ENCODE measurements at regions not wholly inside any gene's neighbourhood (a gene's known extent, or its start where the extent isn't known, plus 50 kb on each side); places are given as distances from the start of the nearest gene placed in this dataset.
"Not testable (repeated sequence)": the region's sequence is repeated elsewhere in the genome, so short reads cannot be mapped to it uniquely, and the experiment has no call there.

DNA sequence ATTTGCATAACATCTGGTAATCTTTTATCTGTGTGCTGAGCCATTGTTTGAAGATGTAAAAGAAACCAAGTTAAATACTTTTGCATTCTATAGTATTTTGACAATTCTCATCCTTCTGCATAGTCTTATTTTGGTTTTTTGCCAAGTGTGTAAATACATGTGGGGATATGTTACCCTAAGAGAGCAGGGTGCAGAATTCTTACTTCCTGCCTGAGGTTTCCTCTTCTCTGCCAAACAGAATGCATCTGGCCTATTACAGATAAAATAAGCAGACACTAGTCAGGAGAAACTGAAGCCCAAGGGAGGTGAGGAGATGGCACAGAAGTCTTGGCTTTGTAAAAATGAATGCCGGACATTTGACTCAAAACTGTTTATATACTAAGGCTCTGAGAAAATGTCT lies 462.1 kb downstream of the TMEM38B start:
- Histone ChIP-seq H3K27ac (ENCODE audit: low read depth, low read length) (no peak overlapping the region), H3K9ac (ENCODE audit: low read length) (no peak overlapping the region), H3K4me3 (ENCODE audit: low read depth, low read length) (no peak overlapping the region), H3K9me3 (ENCODE audit: control insufficient read depth, insufficient read depth, low read depth, low read length) (no peaks in the 10 kb centered on the region), H3K4me1 (ENCODE audit: control insufficient read depth, insufficient read depth, low read length) (no peaks in the 10 kb centered on the region; the same call in 1 of the 2 replicates), H3K36me3 (ENCODE audit: control insufficient read depth, insufficient read depth, low read length) (no peaks in the 10 kb centered on the region), H3K27me3 (ENCODE audit: control insufficient read depth, insufficient read depth, low read length) (no peaks in the 10 kb centered on the region)

DNA sequence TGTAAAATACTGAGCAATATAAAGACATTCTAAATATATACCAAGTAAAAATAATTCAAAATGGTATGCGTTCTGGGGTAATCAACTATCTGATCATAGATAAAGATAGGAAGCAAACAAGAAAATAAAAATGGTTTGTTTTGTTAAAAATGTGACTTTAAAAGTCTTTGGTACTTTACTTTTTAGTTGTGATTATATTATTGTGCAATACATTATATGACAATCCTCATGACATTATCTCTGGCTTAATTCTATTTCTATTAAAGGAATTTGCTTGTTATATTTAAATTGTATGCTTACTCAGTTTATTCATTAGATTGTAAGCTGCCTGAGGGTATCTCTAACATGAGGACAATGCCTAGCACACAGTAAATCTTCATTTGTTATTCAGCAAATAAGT lies 477.9 kb downstream of the TMEM38B start:
- Histone ChIP-seq H3K4me1 (ENCODE audit: control insufficient read depth, insufficient read depth, low read length) (no peaks in the 10 kb centered on the region; the same call in 1 of the 2 replicates), H3K27me3 (ENCODE audit: control insufficient read depth, insufficient read depth, low read length) (no peaks in the 10 kb centered on the region), H3K27ac (ENCODE audit: low read depth, low read length) (no peak overlapping the region), H3K9ac (ENCODE audit: low read length) (no peak overlapping the region), H3K36me3 (ENCODE audit: control insufficient read depth, insufficient read depth, low read length) (no peaks in the 10 kb centered on the region), H3K9me3 (ENCODE audit: control insufficient read depth, insufficient read depth, low read depth, low read length) (no peaks in the 10 kb centered on the region; the same call in 1 of the 2 replicates), H3K4me3 (ENCODE audit: low read depth, low read length) (no peak overlapping the region)

- Histone ChIP-seq H3K9ac (ENCODE audit: low read length) (no peak overlapping the region), H3K9me3 (ENCODE audit: control insufficient read depth, insufficient read depth, low read depth, low read length) (no peaks in the 10 kb centered on the region; the same call in 1 of the 2 replicates), H3K27me3 (ENCODE audit: control insufficient read depth, insufficient read depth, low read length) (no peaks in the 10 kb centered on the region), H3K4me1 (ENCODE audit: control insufficient read depth, insufficient read depth, low read length) (no peaks in the 10 kb centered on the region; the same call in 1 of the 2 replicates), H3K4me3 (ENCODE audit: low read depth, low read length) (no peak overlapping the region), H3K27ac (ENCODE audit: low read depth, low read length) (no peak overlapping the region), H3K36me3 (ENCODE audit: control insufficient read depth, insufficient read depth, low read length) (no peaks in the 10 kb centered on the region)
Observed at GRCh38 chr9:106174346-106174745, 480.0 kb downstream of the TMEM38B start.

DNA sequence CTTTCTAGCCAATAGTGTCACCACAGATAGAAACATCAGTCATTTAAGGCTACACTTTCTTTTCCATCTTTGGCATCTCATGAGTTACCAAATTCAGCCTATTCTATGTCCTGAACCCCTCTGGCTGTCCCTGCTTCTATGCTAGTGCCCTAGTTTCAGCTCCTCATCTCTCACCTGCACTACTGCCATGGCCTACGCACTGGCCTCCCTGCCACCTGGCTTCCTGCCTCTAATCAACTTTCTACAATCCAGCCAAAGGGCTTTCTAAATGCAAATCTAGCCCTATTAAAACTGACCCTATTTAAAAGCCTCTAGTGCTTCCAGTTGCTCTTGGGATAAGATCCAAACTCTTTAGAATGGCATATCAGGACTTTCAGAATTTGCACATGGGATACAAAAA lies 482.9 kb downstream of the TMEM38B start:
- no peaks in the 10 kb centered on the region for H3K36me3 ChIP-seq (ENCODE audit: control insufficient read depth, insufficient read depth, low read length)
- no peak overlapping the region for H3K4me3 ChIP-seq (ENCODE audit: low read depth, low read length)
- H3K4me1 ChIP-seq (ENCODE audit: control insufficient read depth, insufficient read depth, low read length), result no peaks in the 10 kb centered on the region; the same call in 1 of the 2 replicates
- no peak overlapping the region for H3K27ac ChIP-seq (ENCODE audit: low read depth, low read length)
- H3K27me3 ChIP-seq (ENCODE audit: control insufficient read depth, insufficient read depth, low read length), result no peaks in the 10 kb centered on the region
- H3K9me3 ChIP-seq (ENCODE audit: control insufficient read depth, insufficient read depth, low read depth, low read length), result no peaks in the 10 kb centered on the region
- H3K9ac ChIP-seq (ENCODE audit: low read length), result no peak overlapping the region

DNA sequence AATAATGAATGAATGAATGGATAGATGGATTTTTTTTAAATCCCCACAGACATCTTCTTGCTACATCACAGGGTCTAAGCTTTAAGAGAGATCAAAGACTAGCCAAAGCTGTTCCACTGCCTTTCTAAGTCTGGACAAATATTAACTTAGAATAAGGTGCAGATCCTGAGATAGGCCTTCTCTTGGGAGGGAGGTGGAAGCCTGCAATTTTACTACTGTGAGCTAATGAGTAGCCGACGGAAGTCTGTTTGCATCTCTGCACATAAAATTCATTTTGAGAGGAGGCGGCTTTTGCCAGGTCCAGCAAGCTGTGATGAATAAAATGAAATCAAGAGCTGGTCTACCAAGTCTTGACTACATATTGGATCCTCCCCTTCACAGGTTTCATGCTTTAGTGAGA lies 484.9 kb downstream of the TMEM38B start:
- Histone ChIP-seq H3K9me3 (ENCODE audit: control insufficient read depth, insufficient read depth, low read depth, low read length) (no peaks in the 10 kb centered on the region), H3K27ac (ENCODE audit: low read depth, low read length) (no peak overlapping the region), H3K4me1 (ENCODE audit: control insufficient read depth, insufficient read depth, low read length) (no peaks in the 10 kb centered on the region; the same call in 1 of the 2 replicates), H3K27me3 (ENCODE audit: control insufficient read depth, insufficient read depth, low read length) (no peaks in the 10 kb centered on the region), H3K4me3 (ENCODE audit: low read depth, low read length) (no peak overlapping the region), H3K9ac (ENCODE audit: low read length) (no peak overlapping the region), H3K36me3 (ENCODE audit: control insufficient read depth, insufficient read depth, low read length) (no peaks in the 10 kb centered on the region)

GRCh38 chr9:106203815-106204516 lies 509.6 kb downstream of the TMEM38B start:
- not testable (repeated sequence) for H3K36me3 ChIP-seq (ENCODE audit: control insufficient read depth, insufficient read depth, low read length)

DNA sequence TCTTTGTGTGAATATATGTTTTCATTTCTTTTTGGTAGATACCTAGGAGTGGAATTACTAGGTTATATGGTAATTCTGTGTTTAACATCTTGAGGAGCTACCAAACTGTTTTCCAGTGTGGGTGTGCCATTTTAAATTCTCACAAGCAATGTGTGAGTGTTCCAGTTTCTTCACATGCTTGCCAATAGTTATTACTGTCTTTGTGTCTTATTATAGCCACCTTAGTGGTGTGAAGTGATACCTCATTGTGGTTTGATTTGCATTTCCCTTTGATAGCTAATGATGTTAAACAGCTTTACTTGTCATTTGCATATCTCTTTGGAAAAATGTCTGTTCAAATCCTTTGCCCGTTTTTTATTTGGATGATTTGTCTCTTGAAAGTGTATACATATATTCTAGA lies 513.0 kb downstream of the TMEM38B start:
- Histone ChIP-seq H3K4me3 (ENCODE audit: low read depth, low read length) (no peak overlapping the region), H3K9ac (ENCODE audit: low read length) (no peak overlapping the region), H3K9me3 (ENCODE audit: control insufficient read depth, insufficient read depth, low read depth, low read length) (no peaks in the 10 kb centered on the region), H3K36me3 (ENCODE audit: control insufficient read depth, insufficient read depth, low read length) (no peaks in the 10 kb centered on the region), H3K4me1 (ENCODE audit: control insufficient read depth, insufficient read depth, low read length) (peaks cover 10% of the 10 kb centered on the region; the same call in 1 of the 2 replicates), H3K27me3 (ENCODE audit: control insufficient read depth, insufficient read depth, low read length) (no peaks in the 10 kb centered on the region), H3K27ac (ENCODE audit: low read depth, low read length) (no peak overlapping the region)

More at GRCh38 chr9:106203815-106204516, 509.6 kb downstream of the TMEM38B start:
- peaks cover 10% of the 10 kb centered on the region; the same call in 1 of the 2 replicates for H3K4me1 ChIP-seq (ENCODE audit: control insufficient read depth, insufficient read depth, low read length)
- not testable (repeated sequence) for H3K4me3 ChIP-seq (ENCODE audit: low read depth, low read length); H3K9me3 ChIP-seq (ENCODE audit: control insufficient read depth, insufficient read depth, low read depth, low read length); H3K9ac ChIP-seq (ENCODE audit: low read length); H3K27ac ChIP-seq (ENCODE audit: low read depth, low read length); H3K27me3 ChIP-seq (ENCODE audit: control insufficient read depth, insufficient read depth, low read length)

GRCh38 chr9:106218427-106218826 lies 524.1 kb downstream of the TMEM38B start:
- Histone ChIP-seq H3K27ac (ENCODE audit: low read depth, low read length) (no peak overlapping the region), H3K9ac (ENCODE audit: low read length) (no peak overlapping the region), H3K4me1 (ENCODE audit: control insufficient read depth, insufficient read depth, low read length) (no peaks in the 10 kb centered on the region), H3K27me3 (ENCODE audit: control insufficient read depth, insufficient read depth, low read length) (no peaks in the 10 kb centered on the region), H3K36me3 (ENCODE audit: control insufficient read depth, insufficient read depth, low read length) (no peaks in the 10 kb centered on the region), H3K4me3 (ENCODE audit: low read depth, low read length) (no peak overlapping the region), H3K9me3 (ENCODE audit: control insufficient read depth, insufficient read depth, low read depth, low read length) (no peaks in the 10 kb centered on the region)

DNA sequence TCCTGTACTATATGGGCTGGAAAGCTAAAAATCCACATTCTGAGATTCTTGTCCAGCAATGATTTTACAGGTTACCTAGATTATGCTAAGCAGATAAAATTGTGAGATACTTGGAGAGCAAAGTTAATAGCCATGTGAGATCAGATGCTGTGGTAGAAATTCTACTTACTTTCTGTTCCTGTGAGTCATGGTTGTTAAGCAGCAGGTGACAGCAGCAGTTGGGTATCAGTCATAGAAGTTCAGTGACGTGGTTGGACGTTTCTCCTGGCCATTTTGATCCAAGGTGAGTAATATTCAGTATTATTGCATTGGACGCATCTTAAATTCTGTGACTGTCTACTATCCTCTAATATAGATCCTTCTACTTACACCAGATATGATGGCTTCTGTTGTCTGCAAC lies 524.5 kb downstream of the TMEM38B start:
- Histone ChIP-seq H3K4me3 (ENCODE audit: low read depth, low read length) (no peak overlapping the region), H3K27ac (ENCODE audit: low read depth, low read length) (no peak overlapping the region), H3K4me1 (ENCODE audit: control insufficient read depth, insufficient read depth, low read length) (no peaks in the 10 kb centered on the region), H3K9ac (ENCODE audit: low read length) (no peak overlapping the region), H3K27me3 (ENCODE audit: control insufficient read depth, insufficient read depth, low read length) (no peaks in the 10 kb centered on the region), H3K36me3 (ENCODE audit: control insufficient read depth, insufficient read depth, low read length) (no peaks in the 10 kb centered on the region), H3K9me3 (ENCODE audit: control insufficient read depth, insufficient read depth, low read depth, low read length) (no peaks in the 10 kb centered on the region)

DNA sequence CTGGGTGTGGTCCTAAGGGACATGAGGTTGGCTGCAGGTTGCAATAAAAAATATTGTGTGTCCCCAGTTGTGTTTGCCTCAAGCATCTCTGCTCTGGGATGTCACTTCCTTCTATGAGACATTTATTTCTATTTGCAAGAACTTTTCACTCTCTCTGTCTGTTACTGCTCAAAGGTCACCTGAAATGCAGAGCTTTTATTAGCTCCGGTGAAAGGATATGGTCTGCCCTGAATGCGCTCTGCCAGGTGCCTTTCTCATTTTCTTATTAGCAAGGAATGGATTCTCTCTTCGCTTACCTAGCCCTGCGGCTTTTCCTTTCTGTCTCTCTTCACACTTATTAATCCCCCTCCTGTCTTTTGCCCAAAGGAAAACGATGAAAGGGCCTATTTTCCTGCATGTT lies 526.1 kb downstream of the TMEM38B start:
- H3K9ac ChIP-seq (ENCODE audit: low read length), result no peak overlapping the region
- no peaks in the 10 kb centered on the region for H3K9me3 ChIP-seq (ENCODE audit: control insufficient read depth, insufficient read depth, low read depth, low read length)
- no peak overlapping the region for H3K27ac ChIP-seq (ENCODE audit: low read depth, low read length)
- H3K36me3 ChIP-seq (ENCODE audit: control insufficient read depth, insufficient read depth, low read length), result no peaks in the 10 kb centered on the region
- no peaks in the 10 kb centered on the region for H3K4me1 ChIP-seq (ENCODE audit: control insufficient read depth, insufficient read depth, low read length)
- H3K27me3 ChIP-seq (ENCODE audit: control insufficient read depth, insufficient read depth, low read length), result no peaks in the 10 kb centered on the region
- no peak overlapping the region for H3K4me3 ChIP-seq (ENCODE audit: low read depth, low read length)

DNA sequence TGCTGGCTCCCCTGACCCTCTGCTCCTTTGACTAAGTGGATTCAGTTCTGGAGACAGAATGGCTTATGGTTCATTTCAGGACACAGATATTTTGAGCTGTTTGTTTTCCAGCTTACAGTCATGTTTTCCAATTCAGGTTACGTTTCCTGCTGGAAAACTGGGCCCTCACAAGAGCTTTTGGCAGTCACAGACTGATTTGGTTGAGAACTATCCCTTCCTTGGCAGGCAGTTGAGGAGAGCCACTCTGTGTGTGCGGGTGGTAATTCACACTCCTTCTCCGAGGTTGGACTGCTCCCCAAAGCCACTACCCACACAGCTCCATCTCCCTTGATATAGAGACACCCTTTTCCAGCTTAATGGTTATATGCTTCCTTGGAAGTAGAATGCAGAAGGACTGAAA lies 534.5 kb downstream of the TMEM38B start:
- Histone ChIP-seq H3K4me1 (ENCODE audit: control insufficient read depth, insufficient read depth, low read length) (no peaks in the 10 kb centered on the region), H3K9me3 (ENCODE audit: control insufficient read depth, insufficient read depth, low read depth, low read length) (peaks cover 8% of the 10 kb centered on the region; the same call in 1 of the 2 replicates), H3K27me3 (ENCODE audit: control insufficient read depth, insufficient read depth, low read length) (peaks cover 4% of the 10 kb centered on the region; the same call in 1 of the 2 replicates), H3K36me3 (ENCODE audit: control insufficient read depth, insufficient read depth, low read length) (no peaks in the 10 kb centered on the region), H3K4me3 (ENCODE audit: low read depth, low read length) (no peak overlapping the region), H3K27ac (ENCODE audit: low read depth, low read length) (no peak overlapping the region), H3K9ac (ENCODE audit: low read length) (no peak overlapping the region)
